ENCODE measurements at regions not wholly inside any gene's neighbourhood (a gene's known extent, or its start where the extent isn't known, plus 50 kb on each side); places are given as distances from the start of the nearest gene placed in this dataset.

- Mint-ChIP-seq H3K9me3 (ENCODE audit: unreplicated experiment) (no peaks in the 10 kb centered on the region), H3K27ac (ENCODE audit: unreplicated experiment) (no peak overlapping the region), H3K36me3 (ENCODE audit: low read depth, unreplicated experiment) (no peaks in the 10 kb centered on the region), H3K27me3 (ENCODE audit: unreplicated experiment) (no peaks in the 10 kb centered on the region), H3K4me1 (ENCODE audit: unreplicated experiment) (no peaks in the 10 kb centered on the region), H3K4me3 (ENCODE audit: unreplicated experiment) (no peak overlapping the region)
- no peak for DNase-seq (ENCODE audit: low spot score)
- no peak for TF ChIP-seq CTCF (IDR thresholded peaks at IDR 0.05; ENCODE audit: unreplicated experiment)
These were observed 464.0 kb downstream of the EIPR1 start for GRCh38 chr2:2913601-2914120.

GRCh38 chr2:2912731-2913130, 464.9 kb downstream of the EIPR1 start:
- H3K36me3 Mint-ChIP-seq (ENCODE audit: low read depth, unreplicated experiment): no peaks in the 10 kb centered on the region
- H3K4me3 Mint-ChIP-seq (ENCODE audit: unreplicated experiment): no peak overlapping the region
- no peak for DNase-seq (ENCODE audit: low spot score)
- TF ChIP-seq CTCF (IDR thresholded peaks at IDR 0.05; ENCODE audit: unreplicated experiment): no peak
- no peaks in the 10 kb centered on the region for H3K4me1 Mint-ChIP-seq (ENCODE audit: unreplicated experiment)
- H3K27me3 Mint-ChIP-seq (ENCODE audit: unreplicated experiment): no peaks in the 10 kb centered on the region
- no peaks in the 10 kb centered on the region for H3K9me3 Mint-ChIP-seq (ENCODE audit: unreplicated experiment)
- no peak overlapping the region for H3K27ac Mint-ChIP-seq (ENCODE audit: unreplicated experiment)

DNA sequence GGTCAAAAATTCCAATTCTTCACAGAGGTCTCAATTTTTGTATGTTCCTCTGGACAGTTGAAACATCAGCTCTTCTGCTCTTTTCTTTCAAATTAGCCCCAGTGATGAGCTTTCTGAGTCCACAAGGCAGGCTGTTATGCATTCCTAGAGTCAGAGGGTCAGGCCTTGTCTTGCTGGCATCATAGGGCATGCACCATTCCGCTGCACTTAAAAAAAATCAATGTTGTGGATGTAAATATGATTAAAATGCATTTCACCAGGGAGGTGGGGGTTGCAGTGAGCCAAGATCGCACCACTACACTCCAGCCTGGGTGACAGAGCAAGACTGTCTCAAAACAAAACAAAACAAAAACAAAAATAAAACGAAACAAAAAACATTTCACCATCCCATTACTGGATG, 465.3 kb downstream of the EIPR1 start:
- DNase-seq (ENCODE audit: low spot score): no peak
- Mint-ChIP-seq H3K9me3 (ENCODE audit: unreplicated experiment) (no peaks in the 10 kb centered on the region), H3K27me3 (ENCODE audit: unreplicated experiment) (no peaks in the 10 kb centered on the region), H3K36me3 (ENCODE audit: low read depth, unreplicated experiment) (no peaks in the 10 kb centered on the region), H3K27ac (ENCODE audit: unreplicated experiment) (no peak overlapping the region), H3K4me1 (ENCODE audit: unreplicated experiment) (no peaks in the 10 kb centered on the region), H3K4me3 (ENCODE audit: unreplicated experiment) (no peak overlapping the region)
- TF ChIP-seq CTCF (IDR thresholded peaks at IDR 0.05; ENCODE audit: unreplicated experiment): no peak

DNA sequence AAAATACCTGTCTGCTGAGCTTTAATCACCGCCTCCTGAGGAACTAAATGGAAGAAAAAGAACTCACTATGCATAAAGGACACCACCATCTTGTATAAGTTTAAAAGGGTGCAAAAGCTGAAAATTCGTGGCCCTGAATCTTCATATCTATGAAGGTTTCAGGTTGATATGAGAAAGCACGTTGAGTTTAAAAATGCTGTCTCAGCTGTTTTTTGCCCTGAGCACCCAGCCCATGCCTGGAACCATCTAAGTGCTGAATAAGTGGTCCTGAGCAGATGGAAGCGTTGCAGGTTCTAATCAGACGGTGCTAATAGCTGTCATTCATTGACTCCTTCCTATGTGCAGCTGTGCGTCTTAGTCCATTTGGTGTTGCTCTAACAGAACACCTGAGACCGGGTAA, 467.4 kb downstream of the EIPR1 start:
- TF ChIP-seq CTCF (IDR thresholded peaks at IDR 0.05; ENCODE audit: unreplicated experiment): no peak
- Mint-ChIP-seq H3K4me3 (ENCODE audit: unreplicated experiment) (no peak overlapping the region), H3K27ac (ENCODE audit: unreplicated experiment) (no peak overlapping the region), H3K9me3 (ENCODE audit: unreplicated experiment) (no peaks in the 10 kb centered on the region), H3K27me3 (ENCODE audit: unreplicated experiment) (no peaks in the 10 kb centered on the region), H3K36me3 (ENCODE audit: low read depth, unreplicated experiment) (no peaks in the 10 kb centered on the region), H3K4me1 (ENCODE audit: unreplicated experiment) (no peaks in the 10 kb centered on the region)
- no peak for DNase-seq (ENCODE audit: low spot score)

GRCh38 chr2:2909086-2910035, 468.3 kb downstream of the EIPR1 start:
- TF ChIP-seq CTCF (IDR thresholded peaks at IDR 0.05; ENCODE audit: unreplicated experiment): no peak
- no peak for DNase-seq (ENCODE audit: low spot score)

More at GRCh38 chr2:2909086-2910035, 468.3 kb downstream of the EIPR1 start:
- H3K4me3 Mint-ChIP-seq (ENCODE audit: unreplicated experiment): no peak overlapping the region
- no peaks in the 10 kb centered on the region for H3K27me3 Mint-ChIP-seq (ENCODE audit: unreplicated experiment)
- no peaks in the 10 kb centered on the region for H3K36me3 Mint-ChIP-seq (ENCODE audit: low read depth, unreplicated experiment)
- H3K27ac Mint-ChIP-seq (ENCODE audit: unreplicated experiment): no peak overlapping the region
- H3K9me3 Mint-ChIP-seq (ENCODE audit: unreplicated experiment): no peaks in the 10 kb centered on the region
- H3K4me1 Mint-ChIP-seq (ENCODE audit: unreplicated experiment): no peaks in the 10 kb centered on the region

Data from endothelial cell (in vitro differentiated cells).